Skin epidermis (tissue), 12 donors: ENCODE measurements at regions not wholly inside any gene's neighbourhood (a gene's known extent, or its start where the extent isn't known, plus 50 kb on each side); places are given as distances from the start of the nearest gene placed in this dataset.
"Not testable (repeated sequence)": the region's sequence is repeated elsewhere in the genome, so short reads cannot be mapped to it uniquely, and the experiment has no call there.

ENCODE experiments used
- H3K27ac ChIP-seq, 21 experiments: fragments of 200-600 bp; sonication (generic) in 11 of 21; one replicate each; pipeline ENCODE4 v1.5.0; 2020; ENCODE audit warnings: mild to moderate bottlenecking in 3 of 21, inconsistent platforms in 2 of 21, moderate library complexity in 2 of 21
- H3K4me3 ChIP-seq, 7 experiments: fragments of 200-600 bp; sonication (generic) in 2 of 7; one replicate each; pipeline ENCODE4 v1.5.0; 2020; ENCODE audit warnings: inconsistent platforms in 2 of 7, mild to moderate bottlenecking in 2 of 7, moderate library complexity in 1 of 7

DNA sequence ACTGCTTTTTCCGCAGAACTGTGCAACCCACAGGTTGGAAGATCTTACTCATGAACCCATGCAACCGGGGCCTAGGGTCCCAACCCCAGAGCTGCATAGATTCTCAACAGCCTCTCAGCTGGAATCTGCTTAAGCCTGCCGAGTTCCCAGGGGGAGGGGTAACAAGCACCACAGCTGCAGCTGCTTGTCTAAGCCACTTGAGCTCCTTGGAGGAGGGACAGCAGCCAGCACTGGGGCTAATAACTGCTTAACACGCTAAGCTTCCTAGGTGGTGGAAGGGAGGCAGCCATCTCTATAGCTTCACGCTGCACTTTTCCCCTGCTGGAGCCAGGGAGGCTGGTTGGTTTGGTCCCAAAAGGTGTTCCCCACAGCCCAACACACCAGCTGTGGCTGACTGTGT lies 311.6 kb downstream of the DSC3 start:
- H3K4me3 ChIP-seq, result no peak overlapping the region
- no peak overlapping the region for H3K27ac ChIP-seq

DNA sequence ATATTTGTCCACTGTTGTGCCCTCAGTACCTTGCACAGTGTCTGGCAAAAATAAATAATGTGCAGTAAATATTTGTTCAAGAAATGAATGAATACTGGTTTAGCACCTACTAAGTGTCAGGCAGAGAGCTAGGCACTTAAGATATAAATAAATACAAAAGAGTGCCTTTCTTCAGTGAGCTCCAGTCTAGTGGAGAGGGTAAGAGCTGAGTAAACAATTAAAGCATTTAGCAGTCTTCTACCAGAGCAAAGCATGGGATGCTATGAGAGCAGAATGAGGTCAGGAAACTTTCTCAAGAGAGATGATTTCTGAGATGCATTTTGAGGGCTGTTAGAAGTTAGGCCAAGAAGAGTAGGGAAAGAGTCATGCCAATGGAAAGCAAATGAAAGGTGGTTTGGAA lies 314.7 kb downstream of the DSC3 start:
- Histone ChIP-seq H3K4me3 (no peak overlapping the region), H3K27ac (no peak overlapping the region)

DNA sequence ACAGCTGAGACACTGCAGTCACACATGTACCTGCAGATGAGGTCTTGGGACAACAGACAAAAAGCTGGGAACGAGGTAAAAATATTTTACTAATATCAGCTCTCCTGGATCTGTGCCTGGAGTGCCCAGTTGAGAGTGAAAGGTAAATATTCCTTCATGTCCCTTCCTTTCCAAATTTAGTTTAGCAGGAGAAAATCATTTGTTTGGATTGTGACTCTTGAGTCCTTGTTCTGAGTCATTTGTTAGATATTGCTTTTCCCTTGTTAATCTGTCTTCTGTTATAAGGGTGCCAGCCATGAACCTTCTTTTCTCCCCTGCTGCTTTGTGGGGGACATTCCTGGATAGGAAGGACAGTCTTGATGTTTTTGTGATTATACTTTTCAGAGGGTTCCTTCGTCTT lies 329.2 kb downstream of the DSC3 start:
- no peak overlapping the region for H3K27ac ChIP-seq
- H3K4me3 ChIP-seq, result no peak overlapping the region

DNA sequence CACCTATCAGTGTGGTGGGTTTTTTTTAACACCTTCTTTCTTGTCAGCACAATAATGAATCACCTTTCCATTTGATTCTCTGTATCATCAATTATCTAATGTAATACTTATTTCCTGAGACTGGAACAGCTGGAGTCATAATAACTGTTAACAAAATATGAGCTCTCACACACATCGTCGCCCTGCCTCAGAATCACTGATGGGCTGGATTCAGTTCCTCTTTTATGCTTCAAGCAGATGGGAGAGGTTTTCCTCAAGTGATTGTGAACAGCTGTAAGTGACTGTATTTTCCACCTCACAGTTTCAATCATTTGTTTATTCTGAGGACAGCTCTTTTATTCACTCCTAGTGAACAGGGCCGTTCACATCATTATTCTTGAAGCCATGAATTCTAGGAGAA lies 330.2 kb downstream of the DSC3 start:
- no peak overlapping the region for H3K27ac ChIP-seq
- H3K4me3 ChIP-seq, result no peak overlapping the region

DNA sequence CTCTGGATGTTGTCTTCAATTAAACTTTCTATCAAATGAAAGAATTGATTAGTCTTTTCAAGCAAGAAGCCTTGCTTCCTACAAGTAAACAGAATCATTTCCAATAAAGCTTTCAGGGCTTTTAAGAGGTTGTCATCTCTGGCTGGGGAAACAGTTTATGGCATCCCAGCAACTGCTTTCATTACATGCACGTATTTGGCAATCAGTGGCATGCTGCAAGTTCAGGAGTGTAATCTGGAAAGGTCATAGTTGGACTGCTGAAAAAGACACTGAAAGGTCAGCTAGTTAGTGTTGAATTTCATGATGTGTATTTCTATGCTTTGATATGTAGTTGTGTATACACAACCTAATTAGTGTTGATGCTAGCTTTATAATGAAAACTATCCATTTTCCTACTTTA lies 332.9 kb downstream of the DSC3 start:
- Histone ChIP-seq H3K27ac (no peak overlapping the region), H3K4me3 (no peak overlapping the region)

DNA sequence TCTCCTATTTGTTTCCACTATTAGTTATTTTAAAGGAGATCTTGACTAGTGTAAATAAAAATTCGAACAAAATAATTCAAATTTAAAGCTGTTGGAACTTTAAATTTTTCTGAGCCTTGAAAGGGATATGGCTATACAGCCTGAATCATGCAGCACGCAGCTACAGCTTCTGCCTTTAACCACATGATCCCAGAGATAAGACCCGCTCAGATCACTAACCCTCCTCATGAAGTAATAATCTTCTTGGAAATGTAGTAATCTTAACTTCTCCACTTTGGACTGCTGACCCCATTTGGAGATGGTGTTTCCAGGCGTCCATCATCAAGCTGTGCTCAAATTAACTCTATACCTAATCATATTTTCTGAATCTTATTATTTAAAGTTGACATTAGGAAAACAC lies 336.6 kb downstream of the DSC3 start:
- Histone ChIP-seq H3K27ac (no peak overlapping the region), H3K4me3 (no peak overlapping the region)

DNA sequence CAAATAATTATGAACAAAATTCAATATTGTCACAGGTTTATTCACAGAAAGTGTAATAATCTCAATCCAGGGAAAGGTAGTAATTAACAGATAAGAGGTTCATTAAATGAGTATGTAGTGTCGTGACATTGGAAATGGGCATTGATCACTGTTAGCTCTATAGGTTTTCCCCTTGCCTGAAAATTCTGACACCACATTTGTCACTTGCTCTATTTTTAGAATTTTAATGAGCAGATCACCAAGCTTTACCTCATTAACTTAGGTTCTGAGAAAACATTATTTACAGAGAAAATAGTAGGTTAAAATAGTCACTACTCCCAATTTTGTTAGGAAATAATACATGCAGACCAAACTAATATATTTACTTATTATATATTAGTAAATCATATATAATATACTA lies 344.0 kb downstream of the DSC3 start:
- Histone ChIP-seq H3K27ac (no peak overlapping the region), H3K4me3 (no peak overlapping the region)

DNA sequence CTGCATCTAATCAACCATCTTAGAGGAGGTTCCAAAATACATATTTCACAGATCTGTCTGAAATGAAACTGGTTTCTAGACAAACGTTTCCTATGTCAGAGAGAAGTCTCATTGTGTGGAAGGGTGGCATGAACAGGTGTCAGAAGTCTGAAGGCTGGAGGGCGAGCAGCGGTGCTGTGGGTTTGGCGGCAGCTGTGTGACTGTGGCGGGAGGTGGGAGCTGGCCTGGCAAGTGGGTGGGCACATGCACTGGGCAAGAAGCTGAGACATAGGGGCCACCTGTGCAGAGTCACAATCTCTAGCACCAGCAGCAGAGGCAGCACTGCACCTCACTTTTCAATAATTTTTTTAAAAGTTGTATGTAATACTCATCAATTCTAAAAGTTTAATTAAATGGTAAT lies 346.3 kb downstream of the DSC3 start:
- H3K27ac ChIP-seq, result no peak overlapping the region
- H3K4me3 ChIP-seq, result no peak overlapping the region

DNA sequence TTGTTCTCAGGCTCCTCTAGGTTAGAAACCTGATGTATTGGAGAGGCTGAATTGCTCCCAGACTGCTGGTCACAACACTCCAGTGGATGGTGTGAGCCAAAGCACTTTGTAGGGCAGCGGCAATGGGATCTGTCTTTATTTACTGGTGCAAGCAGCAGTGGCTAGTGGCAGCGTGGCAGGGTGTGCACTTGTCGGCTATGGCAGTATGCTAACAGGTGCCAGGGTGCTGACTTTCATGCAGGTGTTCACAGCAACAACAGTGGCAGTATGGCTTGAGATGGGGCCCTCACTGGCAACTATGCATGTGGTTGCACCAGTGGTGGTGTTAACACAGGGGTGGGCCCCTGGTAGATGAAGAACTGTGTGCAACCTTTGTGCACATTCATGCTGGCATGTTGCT lies 347.8 kb downstream of the DSC3 start:
- no peak overlapping the region for H3K4me3 ChIP-seq
- H3K27ac ChIP-seq, result no peak overlapping the region

DNA sequence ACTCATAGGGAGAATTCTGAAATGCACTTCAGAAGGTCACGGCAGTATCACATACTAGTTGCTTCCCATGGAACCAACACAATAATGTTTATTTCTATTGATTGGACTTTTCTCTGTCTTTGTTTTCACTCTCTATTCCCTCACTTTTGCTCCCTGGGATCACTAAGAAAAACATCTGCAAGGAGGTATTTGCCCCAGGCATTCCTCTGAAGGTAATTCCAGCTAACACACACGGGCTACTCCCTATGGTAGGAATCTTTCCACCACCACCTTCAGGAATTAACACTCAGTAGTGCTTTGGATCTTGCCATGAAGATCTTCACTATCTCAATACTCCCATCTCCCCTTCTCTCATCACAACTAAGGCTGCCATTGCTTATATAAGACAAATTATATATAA lies 353.3 kb downstream of the DSC3 start:
- H3K27ac ChIP-seq, result no peak overlapping the region
- H3K4me3 ChIP-seq, result no peak overlapping the region

DNA sequence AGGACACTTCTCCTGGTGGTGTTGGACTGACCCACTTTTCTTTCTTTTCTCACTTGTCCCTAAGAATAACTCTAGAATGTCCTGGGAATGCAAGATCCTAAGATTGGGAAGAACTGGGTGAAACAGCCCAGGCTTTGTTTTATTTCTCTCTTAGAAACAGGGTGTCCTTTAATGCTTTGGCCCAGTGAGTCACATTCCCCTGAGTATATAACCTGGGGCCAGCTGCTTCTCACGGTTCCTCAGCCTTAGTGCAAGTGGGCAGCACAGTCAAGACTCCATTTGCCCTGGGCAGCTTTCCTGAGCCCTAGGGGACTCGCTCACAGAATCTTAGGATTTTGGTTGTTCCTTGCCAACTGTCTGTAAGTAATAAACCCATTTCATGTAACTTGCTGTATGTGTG lies 355.0 kb downstream of the DSC3 start:
- Histone ChIP-seq H3K4me3 (no peak overlapping the region), H3K27ac (no peak overlapping the region)

DNA sequence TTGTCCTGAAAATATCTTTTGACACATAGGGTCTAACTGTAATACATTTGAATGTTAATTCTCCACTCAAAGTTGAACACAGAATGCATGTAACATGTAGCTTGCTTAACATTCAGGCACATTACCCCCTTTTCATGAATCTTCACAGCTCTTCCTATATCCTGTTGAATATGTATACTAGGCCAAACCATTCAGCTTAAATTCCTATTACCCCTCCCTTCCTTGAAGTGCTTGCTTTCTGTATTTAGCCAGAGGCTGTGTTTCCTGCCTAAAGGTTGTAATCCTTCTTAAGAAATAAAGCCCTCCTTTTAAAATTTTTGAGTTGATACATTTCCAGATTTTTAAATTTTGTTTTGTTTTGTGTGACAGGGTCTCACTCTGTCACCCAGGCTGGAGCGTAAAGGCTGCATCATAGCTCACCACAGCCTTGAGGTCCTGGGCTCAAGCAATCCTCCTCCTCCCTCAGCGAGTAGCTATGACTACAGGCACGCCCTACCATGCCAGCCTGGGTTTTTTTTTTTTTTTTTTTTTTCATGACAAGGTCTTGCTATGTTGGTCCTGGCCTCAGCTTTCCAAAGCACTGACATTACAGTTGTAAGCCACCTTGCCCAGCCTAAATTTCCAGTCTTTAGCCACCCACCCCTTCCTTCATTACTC lies 357.6 kb downstream of the DSC3 start:
- H3K27ac ChIP-seq, result no peak overlapping the region
- H3K4me3 ChIP-seq, result no peak overlapping the region

DNA sequence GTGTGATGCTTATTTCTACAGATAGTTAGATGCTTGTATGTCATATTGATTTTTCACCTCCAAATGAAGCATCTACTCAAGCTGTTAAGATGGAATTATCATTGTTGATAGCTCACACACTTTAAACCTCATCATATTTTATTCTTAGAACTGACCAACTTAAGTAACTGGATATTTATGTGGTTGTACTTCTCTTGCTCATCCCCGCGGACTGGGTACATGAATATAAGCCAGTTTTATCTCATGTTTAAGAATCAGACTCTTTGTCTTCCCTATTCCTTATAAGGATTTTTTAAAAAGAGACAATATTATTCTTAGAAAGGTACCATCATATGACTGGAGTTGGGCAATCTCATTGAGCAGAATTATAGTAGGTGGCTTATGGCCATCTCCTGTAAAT lies 358.7 kb downstream of the DSC3 start:
- H3K4me3 ChIP-seq, result no peak overlapping the region
- no peak overlapping the region for H3K27ac ChIP-seq

DNA sequence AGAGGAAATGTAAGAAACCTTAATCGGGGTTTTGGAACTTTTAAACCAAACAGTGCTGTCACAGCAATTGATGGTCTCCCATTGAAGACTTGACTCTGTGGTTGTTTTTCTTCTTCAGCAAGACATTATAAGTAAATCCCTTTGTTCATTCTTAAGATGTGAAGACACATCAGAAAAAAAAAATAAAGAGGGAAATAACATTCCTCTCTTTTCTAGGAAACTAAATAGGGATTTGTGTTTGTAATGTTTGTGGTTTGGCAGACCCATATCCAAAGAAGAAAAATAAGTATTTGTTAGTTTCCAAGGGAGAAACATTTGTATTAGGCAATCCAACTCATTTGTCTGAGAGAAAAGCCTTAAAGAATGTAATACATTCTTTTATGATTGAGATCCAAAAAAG lies 359.9 kb downstream of the DSC3 start:
- Histone ChIP-seq H3K27ac (no peak overlapping the region), H3K4me3 (no peak overlapping the region)

DNA sequence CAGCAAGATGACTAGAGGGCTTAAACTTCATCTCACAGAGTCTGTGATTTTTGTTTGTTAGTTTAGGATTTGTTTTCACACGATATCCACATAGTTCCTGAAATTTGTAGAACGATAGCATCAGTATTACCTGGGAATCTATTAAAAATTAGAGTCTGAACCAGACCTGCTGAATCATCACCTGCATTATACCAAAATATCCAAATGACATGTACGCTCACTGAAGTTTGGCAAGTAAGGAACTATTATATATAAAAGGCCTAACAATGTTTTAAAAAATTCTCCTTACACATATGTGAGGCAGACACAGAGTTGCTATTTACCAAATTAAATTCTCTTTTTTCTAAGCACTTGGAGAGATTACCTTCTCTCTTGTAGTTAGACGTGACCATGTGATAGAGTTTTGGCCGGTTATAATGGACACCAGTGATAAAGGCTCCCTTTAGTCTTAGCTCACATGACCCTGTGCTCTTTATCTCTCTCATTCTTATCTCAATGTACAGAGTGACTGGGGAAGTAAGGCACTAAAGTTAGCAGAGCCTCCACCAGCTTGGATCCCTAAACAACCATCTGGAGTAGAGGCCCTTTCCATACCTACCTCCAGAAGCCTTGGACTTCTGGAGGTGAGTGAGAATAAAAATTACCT lies 363.1 kb downstream of the DSC3 start:
- no peak overlapping the region for H3K4me3 ChIP-seq
- H3K27ac ChIP-seq, result no peak overlapping the region

DNA sequence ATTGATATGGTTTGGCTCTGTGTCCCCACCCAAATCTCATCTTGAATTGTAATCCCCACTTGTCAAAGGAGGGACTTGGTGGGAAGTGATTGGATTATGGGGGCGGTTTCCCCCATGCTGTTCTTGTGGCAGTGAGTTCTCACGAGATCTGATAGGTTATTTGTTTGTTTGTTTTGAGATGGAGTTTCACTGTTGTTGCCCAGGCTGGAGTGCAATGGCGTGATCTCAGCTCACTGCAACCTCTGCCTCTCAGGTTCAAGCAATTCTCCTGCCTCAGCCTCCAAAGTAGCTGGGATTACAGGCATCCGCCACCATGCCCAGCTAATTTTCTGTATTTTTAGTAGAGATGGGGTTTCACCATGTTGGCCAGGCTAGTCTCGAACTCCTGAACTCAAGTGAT lies 364.7 kb downstream of the DSC3 start:
- not testable (repeated sequence) for H3K4me3 ChIP-seq, H3K27ac ChIP-seq

DNA sequence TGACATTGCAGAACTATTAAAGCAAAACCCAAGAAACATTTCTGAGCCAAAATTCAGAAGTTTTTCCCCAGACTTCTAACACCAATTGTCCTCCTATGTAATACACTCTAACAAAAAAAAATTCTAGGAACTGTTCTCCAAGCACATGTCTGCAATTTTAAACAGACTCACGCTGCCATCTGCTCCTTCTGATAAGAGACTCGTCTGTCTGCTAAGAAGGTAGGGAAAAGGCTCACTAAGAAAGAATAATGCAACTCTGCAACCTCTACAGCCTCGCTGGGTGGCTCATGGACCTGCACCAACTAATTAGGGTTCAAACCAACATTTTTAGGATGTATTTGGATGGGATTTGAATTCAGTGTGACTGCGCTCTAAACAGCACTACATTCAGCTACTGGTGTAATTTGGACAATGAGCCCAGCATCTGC lies 366.5 kb downstream of the DSC3 start:
- Histone ChIP-seq H3K4me3 (no peak overlapping the region), H3K27ac (no peak overlapping the region)

DNA sequence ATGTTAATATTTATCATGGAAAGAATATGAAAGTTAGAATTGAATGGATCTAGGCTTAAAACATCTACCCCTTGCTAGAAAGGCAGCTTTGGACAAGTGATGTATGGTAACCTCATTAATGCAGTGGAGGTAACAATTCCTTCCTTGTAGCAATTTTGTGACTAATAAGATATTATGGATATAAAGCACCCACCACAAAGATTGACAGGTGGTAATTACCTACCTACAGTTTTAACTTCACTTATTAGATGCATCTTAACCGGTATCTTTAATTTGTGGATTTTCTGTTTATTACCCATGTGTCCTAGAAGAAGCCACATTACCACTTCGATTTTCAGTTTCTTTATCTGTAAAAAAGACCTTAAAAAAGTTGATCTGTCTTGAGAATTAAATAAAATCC lies 367.0 kb downstream of the DSC3 start:
- no peak overlapping the region for H3K27ac ChIP-seq
- H3K4me3 ChIP-seq, result no peak overlapping the region

DNA sequence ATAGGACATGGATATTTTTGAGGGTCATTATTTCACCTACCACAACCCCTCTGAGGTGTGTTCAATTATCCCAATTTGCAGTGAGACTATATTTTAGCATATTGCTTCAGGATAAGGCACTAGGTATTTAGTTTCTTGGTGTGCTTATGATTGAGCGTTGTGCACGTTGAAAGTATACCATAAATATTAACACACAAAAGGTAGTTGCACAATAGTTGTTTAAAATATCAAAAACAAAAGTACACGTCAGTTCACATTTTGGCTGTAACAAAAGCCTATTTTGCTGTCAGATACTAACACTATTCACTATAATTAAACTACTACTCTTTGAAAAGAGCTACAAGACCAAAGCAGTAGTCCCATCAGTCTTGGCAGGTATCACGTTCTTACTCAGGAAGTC lies 367.5 kb downstream of the DSC3 start:
- H3K4me3 ChIP-seq, result no peak overlapping the region
- no peak overlapping the region for H3K27ac ChIP-seq

DNA sequence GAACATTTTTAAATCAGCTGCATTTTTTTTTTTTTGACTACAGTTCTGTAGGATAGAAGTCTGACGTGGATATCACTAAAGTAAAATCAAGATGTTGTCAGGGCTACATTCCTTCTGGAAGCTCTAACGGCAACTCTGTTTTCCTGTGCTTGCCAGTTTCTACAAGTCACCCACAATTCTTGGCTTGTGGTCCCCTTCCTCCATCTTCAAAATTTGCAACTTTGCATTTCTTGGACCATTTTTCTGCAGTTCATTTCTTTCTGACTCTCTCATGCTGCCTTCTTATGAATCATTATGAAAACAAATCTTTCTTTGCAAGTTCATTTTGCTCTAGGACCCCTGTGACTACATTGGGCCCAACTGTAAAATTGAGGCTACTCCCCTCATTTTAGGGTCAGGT lies 367.9 kb downstream of the DSC3 start:
- Histone ChIP-seq H3K27ac (no peak overlapping the region), H3K4me3 (no peak overlapping the region)

DNA sequence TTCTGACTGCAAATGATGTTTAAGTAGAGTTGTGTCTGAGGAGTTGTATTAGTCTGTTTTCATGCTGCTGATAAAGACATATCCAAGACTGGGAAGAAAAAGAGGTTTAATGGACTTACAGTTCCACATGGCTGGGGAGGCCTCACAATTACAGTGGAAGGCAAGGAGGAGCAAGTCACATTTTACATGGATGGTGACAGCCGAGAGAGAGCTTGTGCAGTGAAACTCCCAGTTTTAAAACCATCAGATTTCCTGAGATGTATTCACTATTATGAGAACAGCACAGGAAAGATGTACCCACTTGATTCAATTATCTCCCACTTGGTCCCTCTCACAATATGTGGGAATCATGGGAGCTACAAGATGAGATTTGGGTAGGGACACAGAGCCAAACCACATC lies 370.1 kb downstream of the DSC3 start:
- not testable (repeated sequence) for H3K27ac ChIP-seq, H3K4me3 ChIP-seq

DNA sequence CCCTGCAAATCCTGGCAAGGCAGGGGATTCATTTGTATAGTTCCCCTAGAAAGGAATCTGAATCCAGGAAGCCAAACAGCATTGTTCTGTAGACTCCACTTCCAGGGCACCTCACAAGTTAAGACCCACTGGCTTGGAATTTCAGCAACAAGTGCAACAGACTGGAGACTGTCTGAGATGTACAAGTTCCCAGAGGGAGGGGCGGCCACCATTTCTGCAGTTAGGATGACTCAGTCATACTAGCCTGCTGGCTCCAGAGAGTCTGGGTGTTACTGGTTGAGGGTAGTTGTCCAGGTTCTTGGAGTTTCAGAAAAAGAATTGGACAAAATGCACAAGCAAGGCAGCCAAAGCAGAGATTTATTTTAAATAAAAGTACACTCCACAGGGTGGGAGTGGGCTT lies 384.2 kb downstream of the DSC3 start:
- Histone ChIP-seq H3K4me3 (no peak overlapping the region), H3K27ac (no peak overlapping the region)
